ENCODE measurements at regions not wholly inside any gene's neighbourhood (a gene's known extent, or its start where the extent isn't known, plus 50 kb on each side); places are given as distances from the start of the nearest gene placed in this dataset.

GRCh38 chr16:85376292-85377095 is 236.6 kb upstream of the GSE1 start:
- DNase-seq (ENCODE audit: low read depth, low spot score) = no peak

GRCh38 chr16:85377388-85378144 is 235.6 kb upstream of the GSE1 start:
- DNase-seq (ENCODE audit: low read depth, low spot score) = no peak

DNA sequence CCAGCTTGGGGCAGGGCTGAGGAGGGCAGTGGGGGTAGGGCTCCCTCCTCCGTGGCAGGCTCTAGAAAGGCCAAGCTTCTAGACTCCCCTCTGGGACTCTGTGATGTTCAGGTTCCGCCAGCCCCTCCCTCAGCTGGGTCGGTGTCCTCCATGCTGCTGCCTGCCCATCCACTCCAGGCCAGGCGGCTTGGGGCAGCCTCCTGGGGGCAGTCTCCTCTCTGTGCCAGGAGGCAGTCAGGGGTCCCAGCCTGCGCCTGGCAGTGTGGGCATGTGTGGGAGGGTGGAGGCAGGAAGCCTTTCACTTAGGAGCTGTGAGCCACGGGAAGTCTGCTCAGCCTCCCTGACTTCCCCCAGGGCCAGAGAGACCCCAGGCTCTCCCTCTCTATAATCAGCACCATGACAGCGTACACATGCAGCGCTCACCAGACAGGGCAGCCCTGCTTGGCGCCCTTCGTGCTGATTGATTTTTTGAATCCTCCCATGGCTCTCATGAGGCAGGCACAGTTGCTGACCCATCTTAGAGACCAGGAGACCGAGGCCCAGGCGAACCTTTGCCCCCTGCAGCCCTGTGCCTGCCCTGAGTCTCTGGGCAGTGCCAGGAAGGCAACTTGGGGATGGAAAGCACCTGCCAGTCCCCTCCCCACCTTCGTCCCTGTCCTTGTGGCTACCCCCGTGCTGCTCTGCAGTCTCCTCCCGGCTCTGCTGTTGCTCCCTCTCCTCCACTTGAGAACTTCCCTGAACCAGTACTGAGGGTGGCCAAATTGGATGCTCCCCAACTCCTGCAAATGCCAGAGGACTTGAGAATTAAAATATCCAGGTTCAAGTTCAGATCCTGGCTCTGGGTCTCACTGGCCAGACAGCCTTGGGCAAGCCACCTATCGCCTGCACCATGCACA is 234.7 kb upstream of the GSE1 start:
- DNase-seq (ENCODE audit: low read depth, low spot score) = no peak

DNA sequence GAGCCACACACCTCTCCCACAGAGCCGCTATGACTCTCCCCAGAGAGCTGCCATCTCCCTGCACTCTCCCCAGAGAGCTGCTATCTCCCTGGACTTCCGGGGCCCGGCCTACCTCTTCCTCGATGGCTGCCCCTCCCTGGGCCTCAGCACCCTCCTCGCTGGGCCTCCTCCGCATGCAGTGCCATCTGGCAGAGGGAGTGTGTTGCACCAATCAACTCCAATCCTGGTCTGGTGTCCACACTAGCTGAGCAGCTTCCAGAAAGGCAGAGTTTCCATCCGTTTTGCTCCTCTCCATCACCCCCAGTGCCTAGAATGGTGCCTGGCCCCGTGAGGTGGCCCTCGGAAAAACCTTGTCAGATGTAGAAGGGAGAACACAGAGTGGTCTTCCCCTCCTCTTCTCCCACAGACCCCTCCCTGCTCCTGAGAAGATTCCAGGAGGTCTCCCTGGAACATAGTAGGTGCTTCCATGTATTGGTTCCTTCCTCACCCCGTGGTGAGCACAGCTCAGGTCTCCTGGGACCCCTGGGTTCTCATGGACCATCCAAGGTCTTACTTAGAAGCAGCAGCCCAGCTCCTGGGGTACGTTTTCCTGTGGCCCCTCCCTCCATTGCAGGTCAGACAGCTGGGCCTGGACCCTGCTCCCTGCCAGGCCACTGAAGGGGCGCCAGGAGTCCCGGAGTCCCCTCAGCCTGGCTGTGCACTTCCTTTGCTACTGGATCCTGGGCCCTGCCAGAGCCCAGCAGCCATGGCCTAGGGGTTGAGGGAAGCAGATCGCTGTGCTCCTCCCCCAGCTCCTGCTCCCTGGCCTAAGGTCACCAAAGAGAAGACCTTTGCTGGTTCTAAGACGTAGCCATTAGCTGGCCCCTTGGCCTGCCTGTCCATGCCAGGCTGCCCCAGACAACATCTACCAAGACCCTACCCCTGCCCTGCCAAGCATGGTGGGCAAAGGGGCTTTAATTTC is 233.8 kb upstream of the GSE1 start:
- no peak for DNase-seq (ENCODE audit: low read depth, low spot score)

DNA sequence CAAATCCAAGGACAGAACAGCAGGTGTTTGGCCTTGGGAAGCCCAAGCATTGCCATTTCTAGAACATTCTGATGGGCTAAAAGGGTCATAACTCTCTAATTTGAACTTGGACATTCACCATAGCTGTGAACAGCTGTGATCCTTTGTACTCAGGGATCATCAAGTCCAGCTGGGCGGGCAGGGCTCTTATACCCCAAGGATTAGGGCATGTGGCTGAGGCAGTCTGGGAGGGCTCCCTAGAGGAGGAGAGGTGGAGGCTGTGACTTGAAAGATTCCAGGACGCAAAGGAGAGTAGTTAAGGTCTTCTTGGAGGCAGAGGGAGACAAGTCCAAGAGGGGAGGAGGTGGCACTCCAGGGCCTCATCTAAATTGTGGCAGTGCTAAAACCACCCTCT is 233.1 kb upstream of the GSE1 start:
- DNase-seq (ENCODE audit: low read depth, low spot score) = no peak

GRCh38 chr16:85380905-85381737 is 232.0 kb upstream of the GSE1 start:
- no peak for DNase-seq (ENCODE audit: low read depth, low spot score)

DNA sequence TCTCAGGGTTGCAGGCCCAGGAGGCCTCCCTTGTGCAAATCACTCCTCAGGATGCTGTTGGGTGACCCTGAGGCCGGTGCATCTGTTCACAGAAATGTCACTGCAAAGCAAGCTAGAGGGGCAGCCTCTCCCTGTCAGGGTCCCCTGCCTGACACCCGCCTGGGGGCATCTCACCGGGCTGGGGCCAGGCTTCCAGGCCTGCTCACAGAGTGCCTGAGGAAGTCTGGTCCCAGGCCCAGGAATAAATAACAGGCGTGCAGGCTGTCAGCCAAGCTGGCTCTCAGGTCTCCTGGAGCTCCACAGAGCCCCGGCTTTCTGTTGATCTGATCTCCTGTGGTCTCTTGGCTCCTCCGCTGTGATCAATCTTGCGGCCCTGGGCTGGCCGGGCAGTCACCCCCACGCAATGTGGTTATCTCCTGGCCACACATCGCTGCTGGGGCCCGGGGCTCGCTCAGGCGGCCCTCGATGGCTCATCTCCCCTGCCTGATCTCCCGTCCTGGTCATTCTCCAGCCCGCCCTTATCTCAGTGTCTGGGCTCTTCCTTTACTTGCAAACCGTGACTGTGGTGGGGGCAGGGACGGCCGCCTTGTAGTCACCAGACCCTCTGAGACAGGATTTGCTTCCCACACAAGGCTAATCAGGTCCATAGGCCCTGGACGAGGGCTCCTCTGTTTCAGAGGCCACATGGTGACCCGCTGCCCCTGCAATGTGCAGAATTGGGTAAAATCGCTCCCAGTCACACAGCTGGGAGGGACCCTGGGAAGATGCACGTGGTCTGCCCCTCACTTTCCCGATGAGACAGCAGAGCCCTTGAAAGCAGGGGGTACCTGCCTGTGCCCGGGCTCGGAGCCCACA is 231.2 kb upstream of the GSE1 start:
- no peak for DNase-seq (ENCODE audit: low read depth, low spot score)

DNA sequence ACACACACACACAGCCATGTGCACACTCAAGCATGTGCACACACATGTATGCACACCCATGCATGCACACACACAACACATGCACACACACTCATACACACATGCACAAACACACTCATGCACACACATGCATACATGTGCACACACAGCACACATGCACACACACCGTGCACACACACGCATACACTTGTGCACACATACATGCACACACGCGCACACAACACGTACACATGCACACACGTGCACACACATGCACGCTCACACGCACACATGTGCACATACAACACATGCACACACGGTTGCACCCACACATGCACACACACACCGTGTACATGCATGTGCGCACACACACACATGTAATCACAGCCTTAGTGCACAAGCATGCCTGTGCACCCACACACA is 230.4 kb upstream of the GSE1 start:
- DNase-seq (ENCODE audit: low read depth, low spot score) = no peak

- no peak for DNase-seq (ENCODE audit: low read depth, low spot score)
Observed at GRCh38 chr16:85383836-85384832, 229.0 kb upstream of the GSE1 start.

- DNase-seq (ENCODE audit: low read depth, low spot score) = no peak
Observed at GRCh38 chr16:85384833-85385462, 228.2 kb upstream of the GSE1 start.

DNA sequence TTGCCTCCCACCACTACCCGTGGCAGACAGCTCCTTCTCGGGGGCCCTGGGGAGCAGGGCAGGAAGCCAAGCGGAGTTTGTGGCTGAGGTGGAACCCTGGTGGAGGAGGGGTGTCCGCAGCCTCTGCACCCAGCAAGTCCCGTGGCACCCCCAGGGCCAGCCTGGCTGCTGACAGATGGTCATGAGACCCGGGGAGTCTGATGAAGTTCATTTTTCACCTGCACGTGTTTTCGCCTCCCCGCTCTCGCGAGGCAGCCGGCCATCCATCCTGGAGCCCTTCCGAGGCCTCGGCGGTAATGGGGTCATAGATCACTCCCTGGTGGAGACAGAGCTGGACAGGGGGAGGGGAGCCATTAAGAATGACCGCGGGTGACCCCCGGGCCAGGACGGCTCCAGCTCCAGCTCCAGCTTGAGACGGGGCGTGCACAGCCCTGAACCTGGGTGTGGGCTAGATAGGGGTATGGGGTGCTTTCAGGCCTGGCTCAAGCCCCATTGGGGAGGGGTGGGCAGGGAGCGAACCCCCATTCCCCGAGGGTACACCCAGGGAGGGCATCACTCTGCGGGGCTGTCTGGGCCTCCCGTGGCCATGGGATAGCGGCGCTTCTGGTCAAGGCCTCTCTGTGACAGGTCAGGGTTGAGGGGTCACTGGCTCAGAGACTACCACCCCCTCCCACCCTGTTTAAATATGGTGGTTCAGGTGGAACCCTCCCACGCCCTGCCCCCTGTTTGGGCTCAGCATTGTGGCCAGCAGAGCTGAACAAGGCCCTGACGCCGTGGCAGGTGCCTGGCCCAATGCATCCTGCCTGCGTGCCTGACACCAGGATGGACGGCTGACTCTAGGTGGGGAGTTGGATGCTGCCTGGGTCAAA is 227.4 kb upstream of the GSE1 start:
- DNase-seq (ENCODE audit: low read depth, low spot score) = no peak

DNA sequence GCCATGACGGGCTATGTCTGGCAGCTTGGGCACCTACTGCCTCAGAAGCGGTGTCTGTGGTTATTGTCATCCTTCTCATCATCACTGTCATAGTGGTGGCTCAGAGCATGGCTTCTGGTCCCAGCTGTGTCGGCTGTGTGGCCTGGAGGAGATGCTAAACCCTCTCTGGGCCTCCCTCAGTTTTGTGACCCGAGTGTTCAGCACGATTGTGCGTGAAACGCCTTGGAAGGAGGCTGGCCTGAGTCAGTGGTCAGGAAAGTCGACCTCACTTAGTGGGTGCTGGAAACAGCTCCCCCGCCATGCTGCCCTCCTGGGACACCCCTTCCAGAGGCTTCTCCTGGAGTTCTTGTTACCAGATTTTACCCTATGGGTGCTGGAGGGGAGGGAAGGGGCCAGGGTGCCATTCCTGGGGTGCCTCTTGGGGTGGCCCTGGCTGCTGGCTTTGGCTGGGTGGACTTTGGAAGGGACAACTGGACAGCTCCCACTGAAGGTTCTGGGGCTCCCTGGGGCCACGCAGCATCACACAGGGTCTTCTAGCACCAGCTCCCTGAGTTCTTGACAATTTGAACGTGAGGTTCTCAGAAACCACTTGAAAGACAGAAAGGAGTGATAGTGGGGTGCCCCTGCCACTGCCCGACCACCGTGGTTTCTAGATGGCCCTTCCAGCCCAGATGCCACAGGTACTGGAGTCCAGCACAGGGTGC is 226.5 kb upstream of the GSE1 start:
- DNase-seq (ENCODE audit: low read depth, low spot score) = no peak

DNA sequence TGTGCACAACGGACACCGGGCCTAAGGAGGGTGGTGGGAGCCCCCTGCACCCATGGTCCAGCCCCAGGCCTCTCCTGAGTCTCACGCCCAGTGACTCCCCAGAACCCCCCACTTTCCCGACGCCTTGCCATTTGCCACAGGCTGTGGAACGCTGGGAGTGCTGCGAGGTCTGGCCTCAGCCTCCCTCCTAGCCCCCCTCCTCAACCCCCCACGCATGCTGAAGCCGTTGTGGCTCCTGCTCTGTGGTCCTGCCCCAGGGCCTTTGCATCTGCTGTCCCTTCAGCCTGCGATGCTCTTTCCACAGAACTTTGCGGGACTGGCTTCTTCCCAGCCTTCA is 226.0 kb upstream of the GSE1 start:
- DNase-seq (ENCODE audit: low read depth, low spot score) = no peak

- DNase-seq (ENCODE audit: low read depth, low spot score) = no peak
Observed at GRCh38 chr16:85387731-85388295, 225.3 kb upstream of the GSE1 start.

GRCh38 chr16:85389679-85390470 is 223.2 kb upstream of the GSE1 start:
- DNase-seq (ENCODE audit: low read depth, low spot score) = no peak
